CD4-positive, alpha-beta T cell (primary cell): ENCODE measurements at regions not wholly inside any gene's neighbourhood (a gene's known extent, or its start where the extent isn't known, plus 50 kb on each side); places are given as distances from the start of the nearest gene placed in this dataset.

Experiments used
- ATAC-seq: fragments of 200-7000 bp; cut with Tn5 transposase; one replicate; pipeline ENCODE4 v1.10.0; 2022; ENCODE audit warnings: mild to moderate bottlenecking; ENCODE audit not compliant: poor library complexity
- CTCF ChIA-PET: fragments of 350-600 bp; sonication (Branson Sonifier 250); formaldehyde crosslinking; loops from one replicate; lab custom pipeline; 2021; ENCODE audit warnings: antibody characterized with exemption, inconsistent platforms; lab: Charles Lee
- POLR2A ChIA-PET: fragments of 350-600 bp; sonication (Branson Sonifier 250); formaldehyde crosslinking; loops from one replicate; lab custom pipeline; 2021; ENCODE audit warnings: antibody characterized with exemption, inconsistent platforms; lab: Charles Lee
- DNase-seq, 14 experiments: peaks; one replicate each; pipeline ENCODE4 v3.0.0-alpha.2; 2013 to 2020; ENCODE audit warnings: mixed read lengths in 2 of 14
- H3K27ac ChIP-seq, 2 donors: one replicate each; pipeline versions ENCODE4 v1.5.1 to v1.7.0; 2013; ENCODE audit warnings: low read length in 2 of 2, low read depth in 1 of 2, mild to moderate bottlenecking in 1 of 2
- H3K27me3 ChIP-seq, 2 experiments: 1 replicate in 1 of 2; 2 replicates in 1 of 2; pipeline versions ENCODE4 v1.6.1 to v1.7.0; 2013; ENCODE audit warnings: low read length in 2 of 2, control low read depth in 1 of 2, mild to moderate bottlenecking in 1 of 2, moderate library complexity in 1 of 2; ENCODE audit not compliant: insufficient read depth in 2 of 2, control insufficient read depth in 1 of 2
- H3K36me3 ChIP-seq: one replicate; pipeline ENCODE4 v1.6.1; 2013; ENCODE audit warnings: low read length, control low read depth; ENCODE audit not compliant: insufficient read depth
- H3K4me1 ChIP-seq: one replicate; pipeline ENCODE4 v1.6.1; 2013; ENCODE audit warnings: low read length, control low read depth; ENCODE audit not compliant: insufficient read depth
- H3K4me3 ChIP-seq: one replicate; pipeline ENCODE4 v1.5.1; 2013; ENCODE audit warnings: mild to moderate bottlenecking, low read length, moderate library complexity
- H3K9me3 ChIP-seq, 2 experiments: 1 replicate in 1 of 2; 2 replicates in 1 of 2; pipeline versions ENCODE4 v1.6.1 to v1.7.0; 2013; ENCODE audit warnings: low read length in 2 of 2, mild to moderate bottlenecking in 2 of 2, control low read depth in 1 of 2, moderate library complexity in 1 of 2; ENCODE audit not compliant: control insufficient read depth in 1 of 2, insufficient read depth in 1 of 2
- H3K27ac Mint-ChIP-seq: one replicate; pipeline ENCODE4 v1.8.0; 2020; ENCODE audit warnings: mixed read lengths
- H3K27me3 Mint-ChIP-seq: one replicate; pipeline ENCODE4 v1.8.0; 2021; ENCODE audit warnings: mixed read lengths
- H3K36me3 Mint-ChIP-seq: one replicate; pipeline ENCODE4 v1.8.0; 2021; ENCODE audit warnings: low read depth, mixed read lengths
- H3K4me1 Mint-ChIP-seq: one replicate; pipeline ENCODE4 v1.8.0; 2021; ENCODE audit warnings: low read depth, mixed read lengths
- H3K4me3 Mint-ChIP-seq: one replicate; pipeline ENCODE4 v1.8.0; 2020; ENCODE audit warnings: mild to moderate bottlenecking, mixed read lengths
- H3K9me3 Mint-ChIP-seq: one replicate; pipeline ENCODE4 v1.8.0; 2020; ENCODE audit warnings: mixed read lengths
- intact Hi-C, 2 experiments: fragments of 100-400 bp; cut with DNase I in 1 of 2; cut with micrococcal nuclease in 1 of 2; formaldehyde crosslinking; loops; one replicate each; pipeline versions ENCODE4 v1.15.1 to v1.9.0; 2023 to 2025; cut with DNase I, micrococcal nuclease
- TF ChIP-seq, protein P1 (sequence below): fragments of 200-600 bp; IDR thresholded peaks from one replicate; pipeline ENCODE4 v1.8.0; 2022; ENCODE audit warnings: antibody characterized with exemption, mild to moderate bottlenecking

DNA sequence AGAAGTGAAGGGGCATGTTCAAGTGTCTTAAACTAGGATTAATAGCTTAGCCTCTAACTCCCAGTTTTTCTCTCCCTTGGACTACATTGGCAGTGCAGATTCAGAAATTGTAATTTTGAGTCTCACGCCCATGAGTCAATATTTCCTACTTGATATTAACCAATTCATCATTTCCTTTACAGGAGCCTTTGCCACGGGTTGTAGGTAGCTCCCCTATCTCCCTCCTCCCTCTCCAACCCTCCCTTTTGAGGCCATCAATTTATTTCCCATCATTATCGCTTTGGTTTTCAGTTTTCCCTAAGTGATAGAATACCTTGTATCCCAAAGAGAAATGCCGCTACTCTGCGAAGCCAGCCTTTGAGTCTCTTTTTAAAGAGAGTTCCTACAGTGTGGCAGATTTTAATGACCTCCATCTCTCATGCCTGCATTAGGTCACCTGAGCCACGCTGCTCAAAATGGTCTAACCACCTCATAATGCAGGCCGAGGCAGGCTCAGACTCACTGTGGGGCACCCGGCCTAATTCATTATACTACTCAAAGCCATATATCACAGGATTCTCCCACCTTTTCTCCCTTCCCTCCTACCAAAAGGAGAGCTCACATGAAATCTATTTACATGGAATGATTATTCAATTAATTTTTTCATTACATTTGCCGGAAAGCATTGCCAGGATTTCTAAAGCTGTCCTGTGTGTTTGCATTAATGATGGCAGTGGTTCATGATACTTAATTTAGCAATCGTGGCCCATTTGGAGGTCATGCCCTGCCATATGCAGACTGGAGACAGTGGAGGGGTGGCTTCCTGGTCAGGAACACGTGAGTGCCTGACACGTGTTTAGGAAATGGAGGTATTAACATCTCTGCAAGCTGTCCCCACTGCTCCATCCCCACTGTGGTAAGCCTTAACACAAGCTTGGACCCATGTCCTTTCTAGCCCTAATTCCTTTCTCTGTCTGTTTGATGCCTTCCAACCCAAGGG is 448.2 kb upstream of the AUTS2 start:
- CTCF ChIA-PET: no interaction called here
- Mint-ChIP-seq H3K9me3 (peaks cover 10% of the 10 kb centered on the region), H3K4me3 (no peak overlapping the region)

GRCh38 chr7:69162326-69162725 is 435.9 kb upstream of the AUTS2 start:
- ATAC-seq (no peak), DNase-seq (no peak)
- ChIA-PET POLR2A (no interaction called here), CTCF (no interaction called here)
- no peaks in the 10 kb centered on the region for H3K36me3 ChIP-seq
- H3K27ac Mint-ChIP-seq: no peak overlapping the region
- intact Hi-C loops: no loop called here
- H3K4me3 Mint-ChIP-seq: no peak overlapping the region
- no peaks in the 10 kb centered on the region for H3K9me3 ChIP-seq
- H3K4me1 ChIP-seq: no peaks in the 10 kb centered on the region
- no peaks in the 10 kb centered on the region for H3K27me3 Mint-ChIP-seq
- H3K27me3 ChIP-seq: no peaks in the 10 kb centered on the region
- H3K4me3 ChIP-seq: no peak overlapping the region
- TF ChIP-seq, protein P1, sequence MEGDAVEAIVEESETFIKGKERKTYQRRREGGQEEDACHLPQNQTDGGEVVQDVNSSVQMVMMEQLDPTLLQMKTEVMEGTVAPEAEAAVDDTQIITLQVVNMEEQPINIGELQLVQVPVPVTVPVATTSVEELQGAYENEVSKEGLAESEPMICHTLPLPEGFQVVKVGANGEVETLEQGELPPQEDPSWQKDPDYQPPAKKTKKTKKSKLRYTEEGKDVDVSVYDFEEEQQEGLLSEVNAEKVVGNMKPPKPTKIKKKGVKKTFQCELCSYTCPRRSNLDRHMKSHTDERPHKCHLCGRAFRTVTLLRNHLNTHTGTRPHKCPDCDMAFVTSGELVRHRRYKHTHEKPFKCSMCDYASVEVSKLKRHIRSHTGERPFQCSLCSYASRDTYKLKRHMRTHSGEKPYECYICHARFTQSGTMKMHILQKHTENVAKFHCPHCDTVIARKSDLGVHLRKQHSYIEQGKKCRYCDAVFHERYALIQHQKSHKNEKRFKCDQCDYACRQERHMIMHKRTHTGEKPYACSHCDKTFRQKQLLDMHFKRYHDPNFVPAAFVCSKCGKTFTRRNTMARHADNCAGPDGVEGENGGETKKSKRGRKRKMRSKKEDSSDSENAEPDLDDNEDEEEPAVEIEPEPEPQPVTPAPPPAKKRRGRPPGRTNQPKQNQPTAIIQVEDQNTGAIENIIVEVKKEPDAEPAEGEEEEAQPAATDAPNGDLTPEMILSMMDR: no peak
- H3K9me3 Mint-ChIP-seq: peaks cover 4% of the 10 kb centered on the region
- no peak overlapping the region for H3K27ac ChIP-seq
- H3K36me3 Mint-ChIP-seq: no peaks in the 10 kb centered on the region
- H3K4me1 Mint-ChIP-seq: no peaks in the 10 kb centered on the region

More for the DNA sequence above, 448.2 kb upstream of the AUTS2 start:
- ATAC-seq (no peak), DNase-seq (no peak)
- H3K4me1 Mint-ChIP-seq: no peaks in the 10 kb centered on the region
- H3K36me3 ChIP-seq: no peaks in the 10 kb centered on the region
- H3K27me3 Mint-ChIP-seq: no peaks in the 10 kb centered on the region
- no peak overlapping the region for H3K4me3 ChIP-seq
- H3K36me3 Mint-ChIP-seq: no peaks in the 10 kb centered on the region
- TF ChIP-seq, protein P1: no peak
- no peak overlapping the region for H3K27ac ChIP-seq
- intact Hi-C loops: no loop called here
- POLR2A ChIA-PET: no interaction called here
- H3K4me1 ChIP-seq: no peaks in the 10 kb centered on the region
- no peak overlapping the region for H3K27ac Mint-ChIP-seq
- peaks cover 0 to 26% of the 10 kb centered on the region in 2 experiments for H3K9me3 ChIP-seq
- no peaks in the 10 kb centered on the region for H3K27me3 ChIP-seq

DNA sequence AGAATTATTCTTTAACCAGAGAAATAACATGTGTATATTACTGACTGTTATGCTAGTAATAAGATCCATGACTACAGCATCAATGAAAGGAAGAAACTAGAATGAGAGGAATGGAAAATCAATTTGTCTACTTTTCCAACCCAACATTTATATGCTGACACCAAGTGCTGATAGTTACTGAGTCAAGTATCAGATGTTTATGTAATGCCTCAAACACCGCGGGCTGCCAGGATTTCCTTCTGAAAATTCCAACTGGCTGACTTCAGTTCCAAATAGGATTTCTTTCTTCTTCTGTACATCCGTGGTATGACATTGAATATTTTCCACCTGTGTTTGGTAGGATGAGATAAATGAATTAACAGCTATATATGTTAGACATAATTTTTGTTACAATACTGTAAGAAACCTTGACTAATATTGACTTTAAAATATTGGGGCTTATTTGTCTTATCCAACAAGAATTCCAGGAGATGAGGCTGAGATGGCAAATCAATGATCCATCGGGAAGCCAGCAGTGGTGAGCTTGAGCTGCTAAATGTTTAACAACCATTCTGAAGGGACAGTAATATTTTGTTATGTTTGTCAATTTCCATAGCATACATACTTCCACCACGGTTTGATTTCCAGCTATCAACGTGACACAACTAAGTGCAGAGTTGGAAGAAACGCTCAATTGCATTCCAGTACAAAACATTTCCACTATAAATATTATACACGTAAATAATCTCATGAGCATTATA is 435.2 kb upstream of the AUTS2 start:
- Mint-ChIP-seq H3K4me1 (no peaks in the 10 kb centered on the region), H3K27me3 (no peaks in the 10 kb centered on the region), H3K36me3 (no peaks in the 10 kb centered on the region), H3K9me3 (peaks cover 4% of the 10 kb centered on the region), H3K4me3 (no peak overlapping the region), H3K27ac (no peak overlapping the region)
- Histone ChIP-seq H3K36me3 (no peaks in the 10 kb centered on the region), H3K9me3 (peaks cover 0 to 5% of the 10 kb centered on the region in 2 experiments), H3K4me1 (no peaks in the 10 kb centered on the region), H3K4me3 (no peak overlapping the region), H3K27ac (no peak overlapping the region), H3K27me3 (no peaks in the 10 kb centered on the region)
- intact Hi-C loops: no loop called here
- TF ChIP-seq, protein P1: no peak
- ATAC-seq (no peak), DNase-seq (no peak)
- CTCF ChIA-PET: interaction anchor here (0.9 kb wide), 1 partner anchor 11 kb away, joined by 3 read pairs; no protein-coding TSS in a partner anchor
- POLR2A ChIA-PET: no interaction called here
